Vagina (tissue), 2 donors: ENCODE measurements at regions not wholly inside any gene's neighbourhood (a gene's known extent, or its start where the extent isn't known, plus 50 kb on each side); places are given as distances from the start of the nearest gene placed in this dataset.
"Not testable (repeated sequence)": the region's sequence is repeated elsewhere in the genome, so short reads cannot be mapped to it uniquely, and the experiment has no call there.

Experiments
- DNase-seq, 2 donors: peaks; one replicate each; pipeline ENCODE4 v3.0.0-alpha.2; 2017; ENCODE audit errors: extremely low spot score in 2 of 2
- H3K27ac ChIP-seq: fragments of 200-600 bp; sonication (generic); one replicate; pipeline ENCODE4 v1.5.1; 2019
- H3K27me3 ChIP-seq: fragments of 200-600 bp; sonication (generic); one replicate; pipeline ENCODE4 v1.5.1; 2019
- H3K36me3 ChIP-seq, 2 donors: fragments of 200-600 bp; sonication (generic); one replicate each; pipeline ENCODE4 v1.5.1; 2017 to 2019
- H3K4me1 ChIP-seq: fragments of 200-600 bp; sonication (generic); one replicate; pipeline ENCODE4 v1.5.1; 2019
- H3K4me3 ChIP-seq, 2 donors: fragments of 200-600 bp; sonication (generic); 1 replicate in 1 of 2; 2 replicates in 1 of 2; pipeline ENCODE4 v1.5.1; 2016 to 2019
- H3K9me3 ChIP-seq: fragments of 200-600 bp; sonication (generic); one replicate; pipeline ENCODE4 v1.5.1; 2019
- POLR2A ChIP-seq, 2 donors: fragments of 450-650 bp; IDR thresholded peaks; one replicate each; pipeline ENCODE4 v1.6.1; 2017; ENCODE audit warnings: antibody characterized with exemption in 2 of 2, mild to moderate bottlenecking in 2 of 2, moderate library complexity in 2 of 2
- POLR2AphosphoS5 ChIP-seq, 2 donors: sonication (generic); formaldehyde crosslinking; IDR thresholded peaks; one replicate each; pipeline ENCODE4 v1.9.0; 2017; ENCODE audit warnings: antibody characterized with exemption in 2 of 2, mild to moderate bottlenecking in 2 of 2, low read depth in 1 of 2; ENCODE audit not compliant: insufficient read depth in 1 of 2
- intact Hi-C: fragments of 100-400 bp; cut with DNase I; formaldehyde crosslinking; loops from one replicate; pipeline ENCODE4 v1.15.1; 2023
- TF ChIP-seq, protein P1 (sequence below), 3 experiments: fragments of 450-650 bp in 2 of 3; fragments of 200-600 bp in 1 of 3; sonication (generic) in 1 of 3; IDR thresholded peaks; one replicate each; pipeline ENCODE4 v1.5.1; 2017 to 2019; ENCODE audit warnings: antibody characterized with exemption in 3 of 3, mild to moderate bottlenecking in 2 of 3, moderate library complexity in 2 of 3

DNA sequence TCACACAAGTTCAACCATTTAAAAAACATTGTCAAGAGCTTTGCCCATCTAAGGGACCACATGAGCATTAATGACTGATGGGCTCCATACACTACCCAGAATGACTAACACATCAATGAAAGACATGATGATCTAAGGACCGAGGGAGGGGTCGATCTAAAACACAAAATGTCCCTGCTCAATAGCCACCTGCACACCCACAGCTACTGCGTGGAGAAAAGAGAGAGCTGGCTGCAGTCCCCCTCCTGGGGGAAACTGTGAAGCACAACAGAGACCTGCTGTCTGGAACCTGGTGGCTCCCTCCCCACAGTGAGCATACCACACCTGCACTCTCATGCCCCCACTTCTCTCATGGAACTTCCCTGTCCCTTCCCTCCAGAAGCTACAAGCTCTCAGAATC, 130.1 kb upstream of the ERG start:
- TF ChIP-seq POLR2AphosphoS5 (IDR thresholded peaks at IDR 0.05; ENCODE audit: insufficient read depth in 1 of 2, low read depth in 1 of 2) (no peak), POLR2A (IDR thresholded peaks at IDR 0.05) (no peak)
- TF ChIP-seq, protein P1, sequence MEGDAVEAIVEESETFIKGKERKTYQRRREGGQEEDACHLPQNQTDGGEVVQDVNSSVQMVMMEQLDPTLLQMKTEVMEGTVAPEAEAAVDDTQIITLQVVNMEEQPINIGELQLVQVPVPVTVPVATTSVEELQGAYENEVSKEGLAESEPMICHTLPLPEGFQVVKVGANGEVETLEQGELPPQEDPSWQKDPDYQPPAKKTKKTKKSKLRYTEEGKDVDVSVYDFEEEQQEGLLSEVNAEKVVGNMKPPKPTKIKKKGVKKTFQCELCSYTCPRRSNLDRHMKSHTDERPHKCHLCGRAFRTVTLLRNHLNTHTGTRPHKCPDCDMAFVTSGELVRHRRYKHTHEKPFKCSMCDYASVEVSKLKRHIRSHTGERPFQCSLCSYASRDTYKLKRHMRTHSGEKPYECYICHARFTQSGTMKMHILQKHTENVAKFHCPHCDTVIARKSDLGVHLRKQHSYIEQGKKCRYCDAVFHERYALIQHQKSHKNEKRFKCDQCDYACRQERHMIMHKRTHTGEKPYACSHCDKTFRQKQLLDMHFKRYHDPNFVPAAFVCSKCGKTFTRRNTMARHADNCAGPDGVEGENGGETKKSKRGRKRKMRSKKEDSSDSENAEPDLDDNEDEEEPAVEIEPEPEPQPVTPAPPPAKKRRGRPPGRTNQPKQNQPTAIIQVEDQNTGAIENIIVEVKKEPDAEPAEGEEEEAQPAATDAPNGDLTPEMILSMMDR (IDR thresholded peaks at IDR 0.05): no peak
- no peaks in the 10 kb centered on the region for H3K36me3 ChIP-seq
- no peaks in the 10 kb centered on the region for H3K9me3 ChIP-seq
- DNase-seq: no peak
- no peak overlapping the region for H3K27ac ChIP-seq
- H3K27me3 ChIP-seq: no peaks in the 10 kb centered on the region
- intact Hi-C loops: no loop called here
- H3K4me1 ChIP-seq: no peaks in the 10 kb centered on the region
- no peak overlapping the region for H3K4me3 ChIP-seq

DNA sequence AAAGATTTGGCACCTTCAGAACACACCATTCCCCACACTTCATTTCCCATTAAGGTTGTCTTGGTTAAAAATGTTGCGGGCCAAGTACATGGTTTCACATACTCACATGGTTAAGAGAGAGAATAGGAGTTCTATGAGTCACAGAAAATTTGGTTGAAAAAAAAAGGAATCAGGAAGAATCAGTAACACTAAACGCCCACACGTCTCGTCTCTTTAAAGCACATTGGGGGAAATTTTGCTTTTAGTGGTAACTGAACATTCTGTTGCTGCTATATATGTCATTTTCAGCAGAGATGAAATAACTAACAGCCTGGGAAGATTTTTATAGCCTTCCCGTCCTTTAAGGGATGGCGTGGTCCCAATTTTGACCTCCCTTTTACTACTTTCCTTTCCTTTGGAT, 132.9 kb upstream of the ERG start:
- DNase-seq: no peak
- intact Hi-C loops: no loop called here
- TF ChIP-seq, protein P1 (IDR thresholded peaks at IDR 0.05): no peak
- TF ChIP-seq POLR2A (IDR thresholded peaks at IDR 0.05): no peak
- no peak for TF ChIP-seq POLR2AphosphoS5 (IDR thresholded peaks at IDR 0.05; ENCODE audit: insufficient read depth in 1 of 2, low read depth in 1 of 2)
- no peaks in the 10 kb centered on the region for H3K9me3 ChIP-seq
- peak overlapping the region; percentile 6 for H3K27ac ChIP-seq
- H3K4me3 ChIP-seq: no peak overlapping the region
- H3K4me1 ChIP-seq: no peaks in the 10 kb centered on the region
- H3K36me3 ChIP-seq: no peaks in the 10 kb centered on the region
- H3K27me3 ChIP-seq: no peaks in the 10 kb centered on the region

DNA sequence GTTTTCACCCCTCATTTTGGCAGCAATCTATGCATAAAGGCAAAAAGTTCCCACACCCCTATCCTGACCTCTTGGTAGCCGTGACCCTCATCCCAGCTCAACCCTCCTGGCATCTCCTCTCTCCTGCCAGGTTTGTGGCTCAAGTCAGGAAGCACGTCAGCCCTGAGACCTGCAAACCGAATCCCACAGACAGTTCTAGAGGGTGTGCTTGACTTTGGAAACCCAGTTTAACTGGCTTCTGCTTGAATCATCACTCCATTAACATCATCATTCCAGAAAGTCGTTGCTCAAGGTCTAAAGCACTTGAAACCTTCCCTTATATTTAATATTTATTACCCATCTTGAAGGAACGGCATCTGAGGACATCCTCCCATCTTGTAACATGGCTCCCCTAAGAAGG, 133.4 kb upstream of the ERG start:
- Histone ChIP-seq H3K9me3 (no peaks in the 10 kb centered on the region), H3K27ac (peak overlapping the region; percentile 6), H3K4me3 (no peak overlapping the region), H3K4me1 (no peaks in the 10 kb centered on the region), H3K36me3 (no peaks in the 10 kb centered on the region), H3K27me3 (no peaks in the 10 kb centered on the region)
- DNase-seq: no peak
- intact Hi-C loops: no loop called here
- no peak for TF ChIP-seq POLR2A (IDR thresholded peaks at IDR 0.05)

DNA sequence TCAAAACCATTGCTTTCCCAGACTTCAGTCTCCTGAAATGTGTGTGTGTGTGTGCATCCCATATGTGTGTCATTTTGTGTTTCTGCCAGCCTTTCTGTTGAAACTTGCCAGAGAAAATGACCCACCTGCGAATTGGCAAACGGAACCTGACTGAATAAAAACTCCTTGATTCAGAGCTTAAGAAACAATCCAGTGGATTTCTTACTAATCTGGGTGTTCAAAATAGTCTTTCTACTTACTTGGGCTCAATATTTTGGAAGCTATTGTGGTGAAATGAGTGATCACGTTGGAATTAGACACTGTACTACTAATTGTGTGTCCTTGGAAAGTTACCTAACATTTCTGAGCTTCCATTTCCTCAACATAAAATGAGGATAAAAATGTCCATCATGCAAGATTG, 138.9 kb upstream of the ERG start:
- Histone ChIP-seq H3K9me3 (no peaks in the 10 kb centered on the region), H3K27me3 (no peaks in the 10 kb centered on the region), H3K27ac (no peak overlapping the region), H3K4me1 (no peaks in the 10 kb centered on the region), H3K36me3 (no peaks in the 10 kb centered on the region), H3K4me3 (no peak overlapping the region)
- no peak for DNase-seq
- intact Hi-C loops: no loop called here
- no peak for TF ChIP-seq POLR2A (IDR thresholded peaks at IDR 0.05)
- TF ChIP-seq POLR2AphosphoS5 (IDR thresholded peaks at IDR 0.05; ENCODE audit: insufficient read depth in 1 of 2, low read depth in 1 of 2): no peak
- TF ChIP-seq, protein P1 (IDR thresholded peaks at IDR 0.05): no peak

DNA sequence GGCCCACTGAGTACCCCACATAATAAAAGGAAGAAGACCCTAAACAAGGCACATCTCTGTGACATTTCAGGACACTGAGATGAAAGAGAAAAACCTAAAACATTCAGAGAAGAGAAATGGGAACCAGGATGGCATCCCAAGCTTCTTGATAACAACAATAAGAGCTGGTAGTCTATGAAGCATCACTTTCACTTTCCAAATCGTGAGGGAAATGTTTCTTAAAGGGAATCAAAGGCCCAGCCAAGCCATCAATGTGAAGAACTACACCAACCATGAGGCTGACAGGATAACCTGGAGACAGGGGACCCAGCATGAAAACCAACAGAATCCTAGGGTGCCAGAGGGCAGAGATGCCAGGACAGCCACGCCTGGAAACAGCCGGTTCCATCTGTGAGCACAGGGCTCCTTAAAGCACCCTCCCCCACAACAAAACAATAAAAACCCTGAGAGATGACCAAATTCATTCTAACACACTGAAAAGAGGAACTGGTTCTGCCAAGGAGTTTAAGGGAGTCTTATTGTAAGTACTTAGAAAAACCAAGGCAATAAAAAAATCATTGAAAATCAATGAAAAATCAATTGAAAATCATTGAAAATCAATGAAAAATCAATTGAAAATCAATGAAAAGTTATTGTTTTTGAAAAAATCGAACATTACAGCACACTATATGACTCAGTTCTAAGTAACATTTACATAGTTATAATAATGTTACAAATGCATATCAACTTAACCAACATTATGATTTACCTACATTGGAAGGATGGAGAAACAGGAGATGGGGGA, 141.5 kb upstream of the ERG start:
- Histone ChIP-seq H3K4me3 (no peak overlapping the region), H3K27ac (no peak overlapping the region), H3K9me3 (no peaks in the 10 kb centered on the region), H3K36me3 (no peaks in the 10 kb centered on the region), H3K4me1 (no peaks in the 10 kb centered on the region), H3K27me3 (no peaks in the 10 kb centered on the region)
- intact Hi-C loops: no loop called here
- no peak for DNase-seq
- TF ChIP-seq, protein P1 (IDR thresholded peaks at IDR 0.05): no peak
- TF ChIP-seq POLR2A (IDR thresholded peaks at IDR 0.05) (no peak), POLR2AphosphoS5 (IDR thresholded peaks at IDR 0.05; ENCODE audit: insufficient read depth in 1 of 2, low read depth in 1 of 2) (no peak)

DNA sequence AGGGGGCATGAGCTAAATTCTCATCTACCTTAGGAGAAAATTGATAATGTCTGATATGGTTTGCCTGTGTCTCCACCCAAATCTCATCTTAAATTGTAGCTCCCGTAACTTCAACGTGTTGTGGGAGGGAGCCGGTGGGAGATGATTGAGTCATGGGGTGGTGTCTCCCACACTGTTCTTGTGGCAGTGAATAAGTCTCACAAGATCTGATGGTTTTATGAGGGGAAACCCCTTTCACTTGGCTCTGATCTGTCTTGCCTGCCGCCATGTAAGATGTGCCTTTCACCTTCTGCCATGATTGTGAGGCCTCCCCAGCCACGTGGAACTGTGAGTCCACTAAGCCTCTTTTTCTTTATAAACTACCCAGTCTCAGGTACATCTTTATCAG, 142.1 kb upstream of the ERG start:
- intact Hi-C loops, H3K4me1 ChIP-seq, H3K27ac ChIP-seq, H3K36me3 ChIP-seq, H3K27me3 ChIP-seq, DNase-seq, H3K9me3 ChIP-seq, H3K4me3 ChIP-seq: not testable (repeated sequence)
